ENCODE measurements at regions not wholly inside any gene's neighbourhood (a gene's known extent, or its start where the extent isn't known, plus 50 kb on each side); places are given as distances from the start of the nearest gene placed in this dataset.

DNA sequence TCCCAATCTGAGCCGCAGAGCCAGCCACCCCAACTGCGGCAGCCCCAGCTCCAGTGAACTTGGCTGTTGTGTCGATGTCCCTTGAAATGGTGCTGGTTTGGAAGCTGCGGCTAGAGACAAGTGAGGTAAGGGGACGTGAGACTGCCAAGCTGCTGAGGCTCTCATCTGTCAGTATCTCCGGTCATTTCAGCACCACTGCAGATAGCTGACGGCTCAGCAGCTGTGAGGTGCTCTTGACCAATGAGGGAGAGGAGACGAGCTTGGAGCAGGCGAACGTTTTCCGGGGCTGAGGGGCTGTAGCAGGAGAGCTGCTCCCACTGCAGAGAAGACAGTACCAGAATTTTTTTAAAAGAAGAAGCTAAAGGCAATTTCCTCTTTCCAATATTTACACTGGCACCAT lies 175.5 kb upstream of the CASK start:
- TF ChIP-seq, protein P1, sequence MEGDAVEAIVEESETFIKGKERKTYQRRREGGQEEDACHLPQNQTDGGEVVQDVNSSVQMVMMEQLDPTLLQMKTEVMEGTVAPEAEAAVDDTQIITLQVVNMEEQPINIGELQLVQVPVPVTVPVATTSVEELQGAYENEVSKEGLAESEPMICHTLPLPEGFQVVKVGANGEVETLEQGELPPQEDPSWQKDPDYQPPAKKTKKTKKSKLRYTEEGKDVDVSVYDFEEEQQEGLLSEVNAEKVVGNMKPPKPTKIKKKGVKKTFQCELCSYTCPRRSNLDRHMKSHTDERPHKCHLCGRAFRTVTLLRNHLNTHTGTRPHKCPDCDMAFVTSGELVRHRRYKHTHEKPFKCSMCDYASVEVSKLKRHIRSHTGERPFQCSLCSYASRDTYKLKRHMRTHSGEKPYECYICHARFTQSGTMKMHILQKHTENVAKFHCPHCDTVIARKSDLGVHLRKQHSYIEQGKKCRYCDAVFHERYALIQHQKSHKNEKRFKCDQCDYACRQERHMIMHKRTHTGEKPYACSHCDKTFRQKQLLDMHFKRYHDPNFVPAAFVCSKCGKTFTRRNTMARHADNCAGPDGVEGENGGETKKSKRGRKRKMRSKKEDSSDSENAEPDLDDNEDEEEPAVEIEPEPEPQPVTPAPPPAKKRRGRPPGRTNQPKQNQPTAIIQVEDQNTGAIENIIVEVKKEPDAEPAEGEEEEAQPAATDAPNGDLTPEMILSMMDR (IDR thresholded peaks at IDR 0.05; ENCODE audit: low read length): no peak
- TF ChIP-seq EZH2 (IDR thresholded peaks at IDR 0.05; ENCODE audit: borderline replicate concordance, low read length): no peak

All from OCI-LY1 (cell line).